Endodermal cell (in vitro differentiated cells): ENCODE measurements at regions not wholly inside any gene's neighbourhood (a gene's known extent, or its start where the extent isn't known, plus 50 kb on each side); places are given as distances from the start of the nearest gene placed in this dataset.
A peak's percentile ranks its signal among the peaks of the same experiment; 100 is the strongest.

Source experiments
- DNase-seq: peaks from one replicate; pipeline ENCODE4 v3.0.0-alpha.2; 2017
- H3K27ac ChIP-seq: 2 replicates; pipeline ENCODE4 v1.5.1; 2013; ENCODE audit warnings: mild to moderate bottlenecking, low read depth, low read length, moderate library complexity
- H3K27me3 ChIP-seq: 2 replicates; pipeline ENCODE4 v1.6.1; 2013; ENCODE audit warnings: mild to moderate bottlenecking, low read length, moderate library complexity; ENCODE audit not compliant: insufficient read depth, control insufficient read depth, poor library complexity, severe bottlenecking
- H3K36me3 ChIP-seq: 2 replicates; pipeline ENCODE4 v1.7.0; 2013; ENCODE audit warnings: mild to moderate bottlenecking, low read length, moderate library complexity; ENCODE audit not compliant: control insufficient read depth, insufficient read depth
- H3K4me1 ChIP-seq: one replicate; pipeline ENCODE4 v1.7.0; 2013; ENCODE audit warnings: low read length; ENCODE audit not compliant: control insufficient read depth, insufficient read depth
- H3K4me3 ChIP-seq: 2 replicates; pipeline ENCODE4 v1.5.1; 2013; ENCODE audit warnings: mild to moderate bottlenecking, low read length, moderate library complexity
- H3K9ac ChIP-seq: 2 replicates; pipeline ENCODE4 v1.6.1; 2013; ENCODE audit warnings: mild to moderate bottlenecking, low read length, moderate library complexity; ENCODE audit not compliant: poor library complexity, severe bottlenecking; ENCODE audit errors: extremely low read depth
- H3K9me3 ChIP-seq: 2 replicates; pipeline ENCODE4 v1.6.1; 2013; ENCODE audit warnings: mild to moderate bottlenecking, low read length, moderate library complexity; ENCODE audit not compliant: control insufficient read depth
- H3K27ac Mint-ChIP-seq: 2 replicates; pipeline ENCODE4 v1.8.0; 2020; ENCODE audit warnings: mixed read lengths
- H3K27me3 Mint-ChIP-seq: 2 replicates; pipeline ENCODE4 v1.8.0; 2021; ENCODE audit warnings: mild to moderate bottlenecking, mixed read lengths; ENCODE audit not compliant: insufficient read depth
- H3K36me3 Mint-ChIP-seq: 2 replicates; pipeline ENCODE4 v1.8.0; 2020; ENCODE audit warnings: low read depth, mixed read lengths
- H3K4me1 Mint-ChIP-seq: 2 replicates; pipeline ENCODE4 v1.8.0; 2020; ENCODE audit warnings: mixed read lengths
- H3K4me3 Mint-ChIP-seq: 2 replicates; pipeline ENCODE4 v1.8.0; 2020; ENCODE audit warnings: mild to moderate bottlenecking, moderate library complexity, mixed read lengths
- H3K9me3 Mint-ChIP-seq: 2 replicates; pipeline ENCODE4 v1.8.0; 2020; ENCODE audit warnings: mild to moderate bottlenecking, mixed read lengths
- CTCF ChIP-seq: fragments of 200-600 bp; sonication (generic); conservative IDR thresholded peaks from 2 replicates; pipeline ENCODE4 v1.5.0; 2021; ENCODE audit warnings: antibody characterized with exemption, mild to moderate bottlenecking
- WGBS, 2 experiments: methylation state at CpG; one replicate each; pipeline versions ENCODE4 v1.1.5 to v1.1.7; 2013; ENCODE audit warnings: missing lambda C conversion rate in 2 of 2, mixed read lengths in 1 of 2; ENCODE audit not compliant: insufficient coverage in 1 of 2, insufficient read length in 1 of 2; 5-methylcytosine and 5-hydroxymethylcytosine counted together

- 91 to 94% methylated on average over 2 of the region's 2 CpGs for WGBS, 2 experiments
Observed at GRCh38 chr1:18568489-18568888, 62.2 kb upstream of the PAX7 start.

GRCh38 chr1:18569251-18569650 is 61.4 kb upstream of the PAX7 start:
- Histone ChIP-seq H3K27ac (no peak overlapping the region), H3K9ac (no peak overlapping the region), H3K4me3 (no peak overlapping the region), H3K36me3 (no peaks in the 10 kb centered on the region), H3K27me3 (no peaks in the 10 kb centered on the region), H3K9me3 (no peaks in the 10 kb centered on the region), H3K4me1 (no peaks in the 10 kb centered on the region)
- Mint-ChIP-seq H3K4me1 (peaks cover 4% of the 10 kb centered on the region), H3K4me3 (no peak overlapping the region), H3K27ac (no peak overlapping the region), H3K36me3 (no peaks in the 10 kb centered on the region), H3K27me3 (peaks cover 6% of the 10 kb centered on the region), H3K9me3 (no peaks in the 10 kb centered on the region)
- WGBS, 2 experiments = 93% methylated on average over 7 to 8 of the region's 8 CpGs
- DNase-seq = no peak
- no peak for TF ChIP-seq CTCF

More at GRCh38 chr1:18568489-18568888, 62.2 kb upstream of the PAX7 start:
- Mint-ChIP-seq H3K4me3 (no peak overlapping the region), H3K9me3 (no peaks in the 10 kb centered on the region), H3K27me3 (peaks cover 9% of the 10 kb centered on the region), H3K27ac (no peak overlapping the region), H3K4me1 (no peaks in the 10 kb centered on the region), H3K36me3 (no peaks in the 10 kb centered on the region)
- Histone ChIP-seq H3K9ac (no peak overlapping the region), H3K36me3 (no peaks in the 10 kb centered on the region), H3K4me3 (no peak overlapping the region), H3K9me3 (no peaks in the 10 kb centered on the region), H3K4me1 (no peaks in the 10 kb centered on the region), H3K27me3 (no peaks in the 10 kb centered on the region), H3K27ac (no peak overlapping the region)
- DNase-seq = no peak
- TF ChIP-seq CTCF = no peak

GRCh38 chr1:18569811-18570545 is 60.7 kb upstream of the PAX7 start:
- no peak overlapping the region for H3K9ac ChIP-seq
- no peak for DNase-seq
- Mint-ChIP-seq H3K27ac (no peak overlapping the region), H3K9me3 (no peaks in the 10 kb centered on the region), H3K4me3 (no peak overlapping the region), H3K36me3 (no peaks in the 10 kb centered on the region), H3K4me1 (peaks cover 4% of the 10 kb centered on the region), H3K27me3 (peaks cover 6% of the 10 kb centered on the region)
- H3K27ac ChIP-seq = no peak overlapping the region
- no peak overlapping the region for H3K4me3 ChIP-seq
- H3K9me3 ChIP-seq = no peaks in the 10 kb centered on the region
- no peaks in the 10 kb centered on the region for H3K27me3 ChIP-seq
- 89 to 92% methylated on average over 16 to 19 of the region's 19 CpGs for WGBS, 2 experiments
- TF ChIP-seq CTCF = peak; percentile 52
- H3K36me3 ChIP-seq = no peaks in the 10 kb centered on the region
- no peaks in the 10 kb centered on the region for H3K4me1 ChIP-seq
